ENCODE measurements at regions not wholly inside any gene's neighbourhood (a gene's known extent, or its start where the extent isn't known, plus 50 kb on each side); places are given as distances from the start of the nearest gene placed in this dataset.

- no peaks in the 10 kb centered on the region for H3K9me3 ChIP-seq (ENCODE audit: insufficient read depth, low read length)
- no peaks in the 10 kb centered on the region for H3K36me3 ChIP-seq (ENCODE audit: low read length)
- TF ChIP-seq CTCF (IDR thresholded peaks at IDR 0.05; ENCODE audit: insufficient read depth, low read length, poor library complexity, severe bottlenecking) = no peak
- TF ChIP-seq EZH2phosphoT487 (conservative IDR thresholded peaks at IDR 0.05; ENCODE audit: low read length) = no peak
- no peak overlapping the region for H3K4me2 ChIP-seq (ENCODE audit: low read depth, low read length, poor library complexity, severe bottlenecking)
- H3K79me2 ChIP-seq (ENCODE audit: insufficient read depth, low read length) = no peaks in the 10 kb centered on the region
- H3K27ac ChIP-seq (ENCODE audit: low read depth, low read length) = no peak overlapping the region
- H3K9ac ChIP-seq (ENCODE audit: low read length) = no peak overlapping the region
- H3K9me2 ChIP-seq (replicated peaks; ENCODE audit: insufficient read depth, low read length) = no peaks in the 10 kb centered on the region
- no peaks in the 10 kb centered on the region for H3F3A ChIP-seq (ENCODE audit: insufficient read depth)
- no peaks in the 10 kb centered on the region for H4K20me1 ChIP-seq (ENCODE audit: low read depth, low read length)
- H3K27me3 ChIP-seq (ENCODE audit: low read length) = no peaks in the 10 kb centered on the region
- H3K4me3 ChIP-seq (ENCODE audit: insufficient read depth, low read length, poor library complexity, severe bottlenecking) = no peak overlapping the region
- no peak overlapping the region for H2AFZ ChIP-seq (ENCODE audit: low read depth, low read length, severe bottlenecking)
These were observed 237.3 kb downstream of the DCDC2C start for GRCh38 chr2:3940661-3941060.

GRCh38 chr2:3942841-3943240 is 239.5 kb downstream of the DCDC2C start:
- no peak overlapping the region for H3K9ac ChIP-seq (ENCODE audit: low read length)
- no peaks in the 10 kb centered on the region for H3K9me3 ChIP-seq (ENCODE audit: insufficient read depth, low read length)
- no peaks in the 10 kb centered on the region for H3K27me3 ChIP-seq (ENCODE audit: low read length)
- no peak overlapping the region for H2AFZ ChIP-seq (ENCODE audit: low read depth, low read length, severe bottlenecking)
- H3F3A ChIP-seq (ENCODE audit: insufficient read depth) = no peaks in the 10 kb centered on the region
- H3K27ac ChIP-seq (ENCODE audit: low read depth, low read length) = no peak overlapping the region
- H3K9me2 ChIP-seq (replicated peaks; ENCODE audit: insufficient read depth, low read length) = no peaks in the 10 kb centered on the region
- no peaks in the 10 kb centered on the region for H3K36me3 ChIP-seq (ENCODE audit: low read length)
- no peaks in the 10 kb centered on the region for H3K79me2 ChIP-seq (ENCODE audit: insufficient read depth, low read length)
- no peaks in the 10 kb centered on the region for H4K20me1 ChIP-seq (ENCODE audit: low read depth, low read length)
- no peak overlapping the region for H3K4me2 ChIP-seq (ENCODE audit: low read depth, low read length, poor library complexity, severe bottlenecking)
- no peak overlapping the region for H3K4me3 ChIP-seq (ENCODE audit: insufficient read depth, low read length, poor library complexity, severe bottlenecking)
- TF ChIP-seq CTCF (IDR thresholded peaks at IDR 0.05; ENCODE audit: insufficient read depth, low read length, poor library complexity, severe bottlenecking) (no peak), EZH2phosphoT487 (conservative IDR thresholded peaks at IDR 0.05; ENCODE audit: low read length) (no peak)

GRCh38 chr2:3944071-3944470 is 240.7 kb downstream of the DCDC2C start:
- TF ChIP-seq CTCF (IDR thresholded peaks at IDR 0.05; ENCODE audit: insufficient read depth, low read length, poor library complexity, severe bottlenecking) (no peak), EZH2phosphoT487 (conservative IDR thresholded peaks at IDR 0.05; ENCODE audit: low read length) (no peak)
- H3K79me2 ChIP-seq (ENCODE audit: insufficient read depth, low read length) = no peaks in the 10 kb centered on the region

More at GRCh38 chr2:3944071-3944470, 240.7 kb downstream of the DCDC2C start:
- no peak overlapping the region for H2AFZ ChIP-seq (ENCODE audit: low read depth, low read length, severe bottlenecking)
- H3K4me2 ChIP-seq (ENCODE audit: low read depth, low read length, poor library complexity, severe bottlenecking) = no peak overlapping the region
- no peak overlapping the region for H3K27ac ChIP-seq (ENCODE audit: low read depth, low read length)
- no peak overlapping the region for H3K9ac ChIP-seq (ENCODE audit: low read length)
- no peaks in the 10 kb centered on the region for H3K36me3 ChIP-seq (ENCODE audit: low read length)
- H3F3A ChIP-seq (ENCODE audit: insufficient read depth) = no peaks in the 10 kb centered on the region
- H3K9me3 ChIP-seq (ENCODE audit: insufficient read depth, low read length) = no peaks in the 10 kb centered on the region
- H3K9me2 ChIP-seq (replicated peaks; ENCODE audit: insufficient read depth, low read length) = no peaks in the 10 kb centered on the region
- no peak overlapping the region for H3K4me3 ChIP-seq (ENCODE audit: insufficient read depth, low read length, poor library complexity, severe bottlenecking)
- no peaks in the 10 kb centered on the region for H4K20me1 ChIP-seq (ENCODE audit: low read depth, low read length)
- H3K27me3 ChIP-seq (ENCODE audit: low read length) = no peaks in the 10 kb centered on the region
